Fibroblast of upper back skin (primary cell): ENCODE measurements at regions not wholly inside any gene's neighbourhood (a gene's known extent, or its start where the extent isn't known, plus 50 kb on each side); places are given as distances from the start of the nearest gene placed in this dataset.

Experiments used
- DNase-seq: peaks from one replicate; pipeline ENCODE4 v3.0.0-alpha.2; 2013

DNA sequence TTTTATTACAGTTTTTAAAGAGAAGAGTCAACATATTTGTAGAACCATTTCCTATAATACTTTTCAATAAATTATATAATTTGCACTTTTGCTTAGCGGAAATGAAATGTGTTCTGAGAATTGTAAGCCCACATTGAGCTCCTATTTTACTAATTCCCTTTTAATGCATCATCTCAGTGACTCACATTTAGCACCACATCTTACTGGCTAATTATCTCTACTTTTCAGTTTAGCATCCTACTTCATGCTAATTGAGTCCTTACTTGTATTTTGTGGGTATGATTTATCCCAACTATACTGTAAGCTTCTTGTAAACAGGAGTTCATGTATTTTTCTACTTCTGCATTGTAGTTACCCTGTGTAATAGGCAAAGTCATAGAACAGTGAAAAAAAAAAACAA, 67.5 kb downstream of the TMX1 start:
- no peak for DNase-seq

GRCh38 chr14:51308866-51309265, 68.8 kb downstream of the TMX1 start:
- peak; percentile 60 for DNase-seq

GRCh38 chr14:51310505-51310944, 70.5 kb downstream of the TMX1 start:
- peak; percentile 94 for DNase-seq

- DNase-seq = no peak
These were observed 74.4 kb downstream of the TMX1 start for GRCh38 chr14:51314321-51315015.

GRCh38 chr14:51317373-51317772, 77.3 kb downstream of the TMX1 start:
- DNase-seq = peak; percentile 82

DNA sequence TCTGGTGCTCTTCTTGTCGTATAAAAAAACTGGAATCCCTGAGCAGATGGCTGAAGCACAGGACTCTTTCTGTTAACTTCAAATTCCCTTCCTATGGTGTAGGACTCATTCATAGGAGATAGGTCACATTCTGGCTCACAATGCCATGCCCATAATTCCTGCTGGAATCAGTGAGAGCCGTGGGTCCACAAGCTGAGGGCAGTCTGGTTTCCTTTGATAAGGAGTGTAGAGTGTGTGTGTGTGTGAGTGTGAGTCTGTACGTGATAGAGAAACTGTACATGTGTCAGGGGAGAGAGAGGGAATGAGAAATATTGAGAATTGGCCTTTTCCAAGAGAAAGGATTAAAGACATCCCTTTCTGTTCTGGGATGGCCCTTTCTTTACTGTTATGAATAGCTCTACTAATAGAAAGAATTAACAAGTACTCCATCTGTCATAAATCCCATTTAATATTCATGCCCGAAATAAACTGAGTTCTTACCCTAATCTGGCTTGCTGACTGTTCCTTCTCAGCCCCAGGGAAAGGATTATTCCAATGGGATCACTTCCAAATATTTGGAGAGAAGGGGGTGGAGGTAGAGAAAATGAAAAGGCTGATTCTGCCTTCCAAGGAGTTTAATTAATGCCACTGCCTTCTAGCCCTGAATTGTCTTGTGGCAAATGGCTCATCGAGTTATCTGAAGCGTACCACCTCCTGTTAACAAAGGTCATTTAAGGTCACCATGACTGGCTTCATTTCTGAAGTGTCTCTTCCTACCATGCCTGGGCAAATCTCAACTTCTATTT, 79.0 kb downstream of the TMX1 start:
- no peak for DNase-seq

DNA sequence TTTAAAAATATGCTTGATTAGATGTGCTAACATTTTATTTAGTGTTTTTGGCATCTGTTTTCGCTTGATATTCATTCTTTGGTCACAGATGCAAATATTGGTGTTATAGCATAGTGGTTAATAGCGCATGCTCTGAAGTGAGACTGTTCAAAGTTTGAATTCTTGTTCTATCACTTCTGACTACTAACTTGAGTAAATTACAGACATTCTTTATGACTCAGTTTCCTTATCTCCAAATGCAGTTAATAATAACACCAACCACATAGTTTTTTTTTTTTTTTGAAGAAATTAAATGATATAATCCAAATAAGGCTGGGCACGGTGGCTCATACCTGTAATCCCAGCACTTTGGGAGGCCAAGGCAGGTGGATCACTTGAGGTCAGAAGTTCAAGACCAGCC, 81.0 kb downstream of the TMX1 start:
- no peak for DNase-seq

DNA sequence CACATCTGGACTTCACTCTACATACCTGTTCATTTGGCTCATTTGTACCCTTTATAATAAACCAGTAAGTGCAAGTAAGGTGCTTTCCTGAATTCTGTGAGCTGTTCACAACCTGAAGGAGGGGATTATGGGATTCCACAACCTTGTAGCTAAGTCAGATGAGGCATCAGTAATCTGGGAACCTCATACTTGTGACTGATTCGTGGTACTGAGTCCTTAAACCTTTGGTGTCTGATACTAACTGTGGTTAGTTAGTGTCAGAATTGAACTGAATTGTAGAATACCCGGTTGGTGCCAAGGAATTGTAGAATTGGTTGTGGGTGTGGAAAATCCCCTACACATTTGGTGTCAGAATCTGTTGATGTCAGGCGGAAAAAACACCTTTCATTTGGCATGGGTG, 83.4 kb downstream of the TMX1 start:
- DNase-seq = no peak

- DNase-seq = peak; percentile 79
These were observed 87.3 kb downstream of the TMX1 start for GRCh38 chr14:51327376-51327775.

GRCh38 chr14:51328064-51328771, 88.2 kb downstream of the TMX1 start:
- DNase-seq = peak; percentile 57

DNA sequence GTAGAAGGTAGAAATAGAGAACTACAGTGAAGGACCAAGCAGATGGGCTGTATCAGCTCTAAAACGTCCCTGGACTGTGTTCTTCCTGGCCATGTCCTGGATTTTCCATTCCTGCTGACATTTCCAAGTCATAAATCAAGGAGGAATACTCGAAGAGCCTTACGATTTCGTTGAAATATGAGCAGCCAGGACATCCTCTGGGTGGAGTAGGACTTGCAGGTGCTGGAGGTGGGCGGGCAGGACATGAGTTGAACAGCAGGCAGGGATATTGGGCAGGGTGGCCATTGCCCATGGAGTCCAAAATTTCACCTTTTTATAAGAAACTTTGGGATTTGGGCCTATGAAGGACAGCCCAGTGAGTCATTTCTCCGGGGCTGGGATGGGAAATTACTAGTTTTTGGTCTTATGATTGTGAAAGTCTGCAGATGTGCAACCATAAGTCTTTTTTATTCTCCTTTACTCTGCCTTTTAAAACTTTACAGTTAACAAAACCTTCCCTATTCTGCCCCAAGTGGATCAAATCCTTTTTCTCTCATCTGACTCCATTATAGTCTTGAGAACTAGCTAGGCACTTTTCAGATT, 88.8 kb downstream of the TMX1 start:
- DNase-seq = peak; percentile 58

GRCh38 chr14:51331486-51332367, 91.7 kb downstream of the TMX1 start:
- DNase-seq = no peak

- DNase-seq = no peak
These were observed 93.3 kb downstream of the TMX1 start for GRCh38 chr14:51333299-51333698.

- DNase-seq = peak; percentile 34
These were observed 94.0 kb downstream of the TMX1 start for GRCh38 chr14:51333901-51334521.

DNA sequence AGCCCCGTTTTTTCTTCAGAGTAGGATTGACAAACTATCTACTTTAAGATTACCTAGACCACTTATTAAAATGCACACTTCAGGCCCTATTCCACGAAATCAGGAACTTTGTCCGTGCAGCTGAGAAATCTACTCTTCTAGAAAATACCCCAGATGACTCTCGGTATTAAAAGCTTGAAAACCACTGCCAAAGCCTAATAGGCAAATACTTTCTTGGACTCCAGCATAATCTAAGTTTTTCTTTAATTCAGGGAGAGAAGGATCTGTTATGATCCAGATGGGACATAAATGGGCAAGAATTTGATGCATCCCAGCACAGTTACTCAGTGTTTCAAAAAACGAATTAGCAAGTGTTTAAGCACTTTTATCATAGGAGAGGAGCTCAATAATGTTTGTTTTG, 94.5 kb downstream of the TMX1 start:
- no peak for DNase-seq

GRCh38 chr14:51335531-51335930, 95.5 kb downstream of the TMX1 start:
- peak; percentile 55 for DNase-seq

DNA sequence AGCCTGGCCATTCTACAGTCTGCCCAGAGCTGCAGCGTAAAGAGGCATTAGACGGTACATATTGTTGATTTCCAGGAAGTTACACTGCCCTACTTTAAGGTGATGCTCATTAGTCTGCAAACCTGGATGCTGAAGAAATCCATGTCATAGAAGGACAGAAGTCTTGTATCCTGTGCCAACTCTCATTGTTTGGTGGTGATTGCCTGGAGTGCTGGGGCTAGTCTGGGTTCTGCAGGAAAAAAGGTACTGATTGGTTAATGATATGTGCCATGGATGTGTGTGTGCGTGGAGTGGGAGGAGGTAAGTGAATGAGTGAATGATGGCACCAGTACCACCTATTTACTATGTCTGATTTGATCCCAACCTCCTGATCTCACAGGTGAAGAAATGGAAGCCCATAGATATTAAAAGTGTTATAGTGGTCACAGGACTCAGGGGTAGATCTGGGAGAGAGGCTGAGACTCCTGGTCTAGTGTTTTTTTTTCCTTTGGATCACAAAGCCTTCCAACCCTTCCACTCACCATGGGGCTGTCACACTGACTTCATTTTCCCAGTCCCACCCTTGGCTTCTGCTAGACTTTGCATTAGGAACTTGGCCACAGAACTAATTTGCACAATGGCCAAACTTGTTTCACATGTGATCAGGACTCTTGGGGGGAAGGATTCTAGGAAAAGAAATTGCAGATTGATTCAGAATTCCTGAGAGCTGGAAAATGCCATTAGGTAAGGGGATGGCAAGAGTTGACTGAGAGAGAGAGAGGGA, 96.1 kb downstream of the TMX1 start:
- no peak for DNase-seq

- DNase-seq = no peak
These were observed 96.7 kb downstream of the TMX1 start for GRCh38 chr14:51336734-51337133.

GRCh38 chr14:51337520-51337919, 97.5 kb downstream of the TMX1 start:
- no peak for DNase-seq

DNA sequence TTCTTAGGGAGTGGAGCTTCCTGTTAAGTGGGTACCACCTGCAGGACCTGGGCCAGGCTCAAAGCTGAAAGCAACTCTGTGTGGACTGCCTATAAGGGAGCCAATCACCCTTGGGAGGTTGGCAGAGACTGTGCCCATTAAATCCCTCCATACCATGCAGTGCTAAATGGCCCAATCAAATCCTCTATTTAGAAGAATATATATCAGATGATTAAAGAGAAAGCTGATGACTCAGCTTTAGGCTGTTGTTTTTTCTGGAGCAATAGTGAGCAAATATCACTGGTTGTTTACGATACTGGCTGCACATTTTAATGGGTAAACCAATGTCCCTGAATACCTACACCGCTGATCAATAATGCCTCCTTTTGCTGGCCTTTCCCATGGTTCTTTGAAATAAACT, 101.3 kb downstream of the TMX1 start:
- no peak for DNase-seq

- no peak for DNase-seq
These were observed 102.2 kb downstream of the TMX1 start for GRCh38 chr14:51342226-51342625.
